IMR-90 (cell line): ENCODE measurements at regions not wholly inside any gene's neighbourhood (a gene's known extent, or its start where the extent isn't known, plus 50 kb on each side); places are given as distances from the start of the nearest gene placed in this dataset.

Experiments used
- ATAC-seq: fragments of 200-7000 bp; cut with Tn5 transposase; 2 replicates; pipeline ENCODE4 v1.9.1; 2020; ENCODE audit warnings: low read depth, mild to moderate bottlenecking, moderate library complexity
- BruUV-seq: library from RNA; stranded (reverse); fragments of 400-500 nt; replicated peaks from 2 replicates; lab custom pipeline; 2021; lab: Mats Ljungman, UMichigan
- CTCF ChIA-PET: fragments of 300-600 bp; formaldehyde crosslinking; extraction: SDS; loops from one replicate; lab custom pipeline; 2021; ENCODE audit warnings: antibody characterized with exemption; lab: Yijun Ruan, JAX
- POLR2A ChIA-PET: fragments of 300-600 bp; sonication (Branson Sonifier 250); formaldehyde crosslinking; loops from one replicate; lab custom pipeline; 2022; ENCODE audit warnings: antibody characterized with exemption; ENCODE audit not compliant: unreplicated experiment; lab: Charles Lee
- DNase-seq: peaks from one replicate; pipeline ENCODE4 v3.0.0; 2013
- H2AFZ ChIP-seq: replicated peaks from 2 replicates; pipeline ENCODE3; 2013; ENCODE audit warnings: low read length, mild to moderate bottlenecking; ENCODE audit not compliant: poor library complexity
- H2AK5ac ChIP-seq: 2 replicates; pipeline ENCODE4 v1.6.1; 2013; ENCODE audit warnings: low read depth, low read length, inconsistent platforms
- H2AK9ac ChIP-seq: replicated peaks from 2 replicates; pipeline ENCODE3; 2013; ENCODE audit warnings: mild to moderate bottlenecking, low read depth, low read length, moderate library complexity; ENCODE audit not compliant: poor library complexity
- H2BK120ac ChIP-seq: 2 replicates; pipeline ENCODE4 v1.6.1; 2013; ENCODE audit warnings: low read depth, low read length, inconsistent platforms
- H2BK15ac ChIP-seq: 3 replicates; pipeline ENCODE4 v1.6.1; 2013; ENCODE audit warnings: low read depth, low read length, inconsistent platforms
- H2BK20ac ChIP-seq: 2 replicates; pipeline ENCODE4 v1.6.1; 2013; ENCODE audit warnings: low read depth, mild to moderate bottlenecking, inconsistent platforms, low read length, moderate library complexity
- H2BK5ac ChIP-seq: 2 replicates; pipeline ENCODE4 v1.6.1; 2013; ENCODE audit warnings: mild to moderate bottlenecking, low read depth, low read length, inconsistent platforms; ENCODE audit not compliant: poor library complexity, severe bottlenecking
- H3K14ac ChIP-seq: replicated peaks from 2 replicates; pipeline ENCODE4 v1.6.1; 2013; ENCODE audit warnings: low read depth, low read length, inconsistent platforms
- H3K18ac ChIP-seq: 2 replicates; pipeline ENCODE4 v1.6.1; 2013; ENCODE audit warnings: low read depth, low read length, control low read depth
- H3K23ac ChIP-seq: 2 replicates; pipeline ENCODE4 v1.6.1; 2013; ENCODE audit warnings: low read depth, low read length, inconsistent platforms
- H3K27ac ChIP-seq: 2 replicates; pipeline ENCODE4 v1.5.1; 2013; ENCODE audit warnings: mild to moderate bottlenecking, control low read depth, low read length; ENCODE audit not compliant: insufficient read depth
- H3K27me3 ChIP-seq: 2 replicates; pipeline ENCODE4 v1.6.1; 2013; ENCODE audit warnings: low read length; ENCODE audit not compliant: control insufficient read depth, insufficient read depth
- H3K36me3 ChIP-seq: 2 replicates; pipeline ENCODE4 v1.6.1; 2013; ENCODE audit warnings: low read length, mixed read lengths; ENCODE audit not compliant: control insufficient read depth, insufficient read depth
- H3K4ac ChIP-seq: 2 replicates; pipeline ENCODE4 v1.6.1; 2013; ENCODE audit warnings: low read depth, low read length, inconsistent platforms
- H3K4me1 ChIP-seq: 2 replicates; pipeline ENCODE4 v1.6.1; 2013; ENCODE audit warnings: low read length, mixed read lengths; ENCODE audit not compliant: control insufficient read depth, insufficient read depth
- H3K4me2 ChIP-seq: 2 replicates; pipeline ENCODE4 v1.6.1; 2013; ENCODE audit warnings: low read depth, mild to moderate bottlenecking, control low read depth, low read length, moderate library complexity
- H3K4me3 ChIP-seq: 2 replicates; pipeline ENCODE4 v1.5.1; 2013; ENCODE audit warnings: low read depth, mild to moderate bottlenecking, control low read depth, low read length, moderate library complexity; ENCODE audit not compliant: insufficient read depth
- H3K56ac ChIP-seq: 2 replicates; pipeline ENCODE4 v1.6.1; 2013; ENCODE audit warnings: low read length, inconsistent platforms; ENCODE audit not compliant: insufficient read depth; ENCODE audit errors: extremely low read depth
- H3K79me1 ChIP-seq, 2 experiments: 2 replicates each; pipeline ENCODE4 v1.6.1; 2013; ENCODE audit warnings: low read length in 2 of 2, inconsistent platforms in 1 of 2, low read depth in 1 of 2
- H3K9ac ChIP-seq: 2 replicates; pipeline ENCODE4 v1.6.1; 2013; ENCODE audit warnings: low read depth, low read length, control low read depth
- H3K9me1 ChIP-seq: 2 replicates; pipeline ENCODE4 v1.6.1; 2013; ENCODE audit warnings: low read length, inconsistent platforms; ENCODE audit not compliant: insufficient read depth
- H3K9me3 ChIP-seq: 2 replicates; pipeline ENCODE4 v1.6.1; 2013; ENCODE audit warnings: low read length; ENCODE audit not compliant: control insufficient read depth, insufficient read depth
- H4K20me1 ChIP-seq: 2 replicates; pipeline ENCODE4 v1.6.1; 2013; ENCODE audit warnings: low read length, inconsistent platforms; ENCODE audit not compliant: insufficient read depth
- H4K5ac ChIP-seq: 2 replicates; pipeline ENCODE4 v1.6.1; 2013; ENCODE audit warnings: mild to moderate bottlenecking, low read depth, low read length, control low read depth
- H4K8ac ChIP-seq, 2 experiments: 2 replicates each; pipeline ENCODE4 v1.6.1; 2013; ENCODE audit warnings: low read depth in 2 of 2, low read length in 2 of 2, control low read depth in 1 of 2, inconsistent platforms in 1 of 2
- H4K91ac ChIP-seq: 2 replicates; pipeline ENCODE4 v1.6.1; 2013; ENCODE audit warnings: low read depth, low read length, inconsistent platforms; ENCODE audit not compliant: insufficient read depth
- BHLHE40 ChIP-seq: fragments of 150-350 bp; IDR thresholded peaks from 2 replicates; pipeline ENCODE4 v1.6.1; 2016; ENCODE audit warnings: mild to moderate bottlenecking, low read depth, low read length
- CEBPB ChIP-seq: IDR thresholded peaks from 2 replicates; pipeline ENCODE4 v1.6.1; 2012; ENCODE audit warnings: low read depth, low read length, improper control_type of control experiment
- FOS ChIP-seq: fragments of 150-350 bp; IDR thresholded peaks from 2 replicates; pipeline ENCODE4 v1.6.1; 2016; ENCODE audit warnings: low read depth, low read length
- MAFK ChIP-seq: IDR thresholded peaks from 2 replicates; pipeline ENCODE4 v1.6.1; 2012; ENCODE audit warnings: low read depth, low read length, improper control_type of control experiment
- RAD21 ChIP-seq: IDR thresholded peaks from 2 replicates; pipeline ENCODE4 v1.6.1; 2012; ENCODE audit warnings: low read length, improper control_type of control experiment
- SMC3 ChIP-seq: fragments of 150-350 bp; IDR thresholded peaks from 2 replicates; pipeline ENCODE4 v1.6.1; 2016; ENCODE audit warnings: low read depth, mild to moderate bottlenecking, antibody characterized with exemption, low read length, moderate library complexity
- WGBS, 2 experiments: methylation state at CpG; one replicate each; pipeline versions ENCODE4 v1.1.5 to v1.1.7; 2013; ENCODE audit warnings: missing lambda C conversion rate in 2 of 2; ENCODE audit not compliant: insufficient read length in 1 of 2; ENCODE audit errors: extremely low coverage in 2 of 2; 5-methylcytosine and 5-hydroxymethylcytosine counted together
- dilution Hi-C: fragments of 300-500 bp; cut with HindIII; formaldehyde crosslinking; loops from one replicate; pipeline ENCODE4 v1.14.3; 2018; ENCODE audit warnings: low sequenced_read_pairs; ENCODE audit not compliant: unreplicated experiment
- in situ Hi-C: fragments of 300-500 bp; cut with MboI; formaldehyde crosslinking; loops from 3 replicates; pipeline ENCODE4 v1.14.3; 2019; ENCODE audit warnings: low sequenced_read_pairs, inconsistent platforms, mixed read lengths
- intact Hi-C: fragments of 100-400 bp; cut with micrococcal nuclease; formaldehyde crosslinking; loops from 2 replicates; pipeline ENCODE4 v1.10.0; 2022
- TF ChIP-seq, protein P1 (sequence below): fragments of 150-350 bp; IDR thresholded peaks from 2 replicates; pipeline ENCODE4 v1.6.1; 2017; ENCODE audit warnings: mild to moderate bottlenecking, antibody characterized with exemption, low read length, low read depth
- TF ChIP-seq, protein P2 (sequence below): conservative IDR thresholded peaks from 2 replicates; pipeline ENCODE4 v1.5.1; 2012; ENCODE audit warnings: mild to moderate bottlenecking, low read depth, low read length, improper control_type of control experiment

DNA sequence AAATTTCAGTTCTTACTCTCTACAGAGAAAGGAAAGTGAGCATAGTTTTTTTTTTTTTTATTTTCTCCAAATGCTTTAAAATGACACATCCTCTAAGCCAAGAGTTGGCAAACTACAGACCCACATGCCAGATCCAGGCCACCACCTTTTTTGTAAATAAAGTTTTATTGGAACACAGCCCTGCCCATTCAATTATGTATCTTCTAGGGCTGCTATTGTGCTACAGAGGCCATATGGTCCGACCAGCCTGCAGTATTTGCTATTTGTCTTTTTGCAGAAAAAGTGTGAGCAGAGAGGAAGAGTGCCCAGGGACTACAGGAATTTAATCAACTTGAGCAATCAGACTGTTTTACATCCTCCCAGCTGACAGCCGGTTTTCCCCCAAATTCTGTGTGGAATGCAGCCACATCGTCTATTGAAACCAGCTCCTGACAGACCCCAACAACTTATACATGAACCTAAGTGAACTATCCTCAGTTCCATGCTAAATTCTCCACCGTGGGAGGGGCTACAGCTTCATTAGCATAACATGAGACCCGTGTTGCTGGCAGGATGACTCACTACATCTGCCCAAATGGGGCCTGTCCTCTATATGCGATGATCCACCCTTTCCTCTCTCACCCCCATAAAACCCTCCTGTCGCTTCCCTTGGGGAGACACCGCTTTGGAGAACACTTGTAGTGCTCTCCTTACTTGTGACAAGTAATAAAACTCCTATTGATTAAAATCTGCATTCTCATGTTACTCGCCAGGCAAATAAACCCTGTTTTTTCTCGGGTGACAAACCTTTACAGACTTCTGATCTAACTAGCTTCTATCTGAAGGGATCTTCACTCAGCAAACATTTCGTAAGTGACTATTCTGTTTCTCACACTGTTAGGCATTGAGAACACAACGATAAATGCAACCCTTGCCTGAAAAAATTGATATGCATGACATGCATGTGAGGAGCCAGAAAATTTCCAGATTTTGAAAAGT lies 149.4 kb upstream of the HS3ST3A1 start:
- DNase-seq (peak; percentile 21), ATAC-seq (no peak; the same call in 1 of the 2 replicates)
- Histone ChIP-seq H3K18ac (no peak overlapping the region), H3K23ac (no peak overlapping the region), H2BK20ac (no peak overlapping the region), H3K9ac (no peak overlapping the region), H2BK15ac (no peak overlapping the region), H3K36me3 (no peaks in the 10 kb centered on the region), H2AK9ac (no peak overlapping the region), H3K14ac (no peak overlapping the region), H4K8ac (no peak overlapping the region), H2BK5ac (no peak overlapping the region), H3K9me3 (no peaks in the 10 kb centered on the region), H3K4me1 (peaks cover 5% of the 10 kb centered on the region; the same call in 1 of the 2 replicates), H4K91ac (no peak overlapping the region), H3K79me1 (no peaks in the 10 kb centered on the region), H3K27me3 (no peaks in the 10 kb centered on the region), H3K9me1 (no peaks in the 10 kb centered on the region), H2AFZ (peak overlapping the region; percentile 37), H3K27ac (no peak overlapping the region), H3K4me2 (no peak overlapping the region), H4K5ac (no peak overlapping the region), H3K4me3 (no peak overlapping the region), H2AK5ac (no peak overlapping the region), H2BK120ac (no peak overlapping the region), H3K56ac (no peak overlapping the region), H4K20me1 (no peaks in the 10 kb centered on the region), H3K4ac (no peak overlapping the region)
- intact Hi-C loops, result no loop called here
- TF ChIP-seq CEBPB (no peak), BHLHE40 (no peak), FOS (no peak), RAD21 (no peak), SMC3 (no peak), MAFK (no peak)
- TF ChIP-seq, protein P1, sequence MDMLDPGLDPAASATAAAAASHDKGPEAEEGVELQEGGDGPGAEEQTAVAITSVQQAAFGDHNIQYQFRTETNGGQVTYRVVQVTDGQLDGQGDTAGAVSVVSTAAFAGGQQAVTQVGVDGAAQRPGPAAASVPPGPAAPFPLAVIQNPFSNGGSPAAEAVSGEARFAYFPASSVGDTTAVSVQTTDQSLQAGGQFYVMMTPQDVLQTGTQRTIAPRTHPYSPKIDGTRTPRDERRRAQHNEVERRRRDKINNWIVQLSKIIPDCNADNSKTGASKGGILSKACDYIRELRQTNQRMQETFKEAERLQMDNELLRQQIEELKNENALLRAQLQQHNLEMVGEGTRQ, result no peak
- TF ChIP-seq, protein P2, sequence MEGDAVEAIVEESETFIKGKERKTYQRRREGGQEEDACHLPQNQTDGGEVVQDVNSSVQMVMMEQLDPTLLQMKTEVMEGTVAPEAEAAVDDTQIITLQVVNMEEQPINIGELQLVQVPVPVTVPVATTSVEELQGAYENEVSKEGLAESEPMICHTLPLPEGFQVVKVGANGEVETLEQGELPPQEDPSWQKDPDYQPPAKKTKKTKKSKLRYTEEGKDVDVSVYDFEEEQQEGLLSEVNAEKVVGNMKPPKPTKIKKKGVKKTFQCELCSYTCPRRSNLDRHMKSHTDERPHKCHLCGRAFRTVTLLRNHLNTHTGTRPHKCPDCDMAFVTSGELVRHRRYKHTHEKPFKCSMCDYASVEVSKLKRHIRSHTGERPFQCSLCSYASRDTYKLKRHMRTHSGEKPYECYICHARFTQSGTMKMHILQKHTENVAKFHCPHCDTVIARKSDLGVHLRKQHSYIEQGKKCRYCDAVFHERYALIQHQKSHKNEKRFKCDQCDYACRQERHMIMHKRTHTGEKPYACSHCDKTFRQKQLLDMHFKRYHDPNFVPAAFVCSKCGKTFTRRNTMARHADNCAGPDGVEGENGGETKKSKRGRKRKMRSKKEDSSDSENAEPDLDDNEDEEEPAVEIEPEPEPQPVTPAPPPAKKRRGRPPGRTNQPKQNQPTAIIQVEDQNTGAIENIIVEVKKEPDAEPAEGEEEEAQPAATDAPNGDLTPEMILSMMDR, result no peak
- no TSS peak for BruUV-seq
- dilution Hi-C loops, result no loop called here
- 80% methylated on average over 4 of the region's 12 CpGs; no CpG with 5 or more reads in 1 of the 2 experiments for WGBS, 2 experiments
- ChIA-PET POLR2A (interaction anchor here (0.7 kb wide), 1 partner anchor 68 kb away, joined by 7 read pairs; no protein-coding TSS in a partner anchor), CTCF (interaction anchor here (0.6 kb wide), 1 partner anchor 311 kb away, joined by 3 read pairs; no protein-coding TSS in a partner anchor)
- in situ Hi-C loops, result no loop called here
